HCT116 (cell line): ENCODE measurements at regions not wholly inside any gene's neighbourhood (a gene's known extent, or its start where the extent isn't known, plus 50 kb on each side); places are given as distances from the start of the nearest gene placed in this dataset.

Experiments
- ATAC-seq: fragments of 200-7000 bp; cut with Tn5 transposase; 2 replicates; pipeline ENCODE4 v1.9.1; 2020; ENCODE audit warnings: mild to moderate bottlenecking, moderate library complexity
- BruUV-seq: library from RNA; stranded (reverse); fragments of 400-500 nt; replicated peaks from 2 replicates; lab custom pipeline; 2021; lab: Mats Ljungman, UMichigan
- CTCF ChIA-PET: fragments of 300-600 bp; sonication (Branson Sonifier 250); formaldehyde crosslinking; loops from one replicate; lab custom pipeline; 2021; ENCODE audit warnings: antibody characterized with exemption; lab: Charles Lee
- POLR2A ChIA-PET: fragments of 300-600, 350-600 bp; sonication (Branson Sonifier 250); formaldehyde crosslinking; loops from one replicate; lab custom pipeline; 2021; ENCODE audit warnings: antibody characterized with exemption; lab: Charles Lee
- RAD21 ChIA-PET, 2 experiments: fragments of 300-600 bp; sonication (Branson Sonifier 250); formaldehyde crosslinking; loops; one replicate each; lab custom pipeline; 2023; ENCODE audit warnings: low total read pairs in 2 of 2; ENCODE audit not compliant: uncharacterized antibody in 2 of 2, unreplicated experiment in 2 of 2, low non-redundant PET in 1 of 2; lab: Charles Lee
- DNase-seq: peaks from one replicate; pipeline ENCODE4 v3.0.0-alpha.2; 2010; ENCODE audit warnings: low read depth, low spot score
- H2AFZ ChIP-seq: fragments of 200-600 bp; shearing (Covaris generic), sonication (generic); 2 replicates; pipeline ENCODE4 v1.6.1; 2017; ENCODE audit warnings: low read depth, mixed run types, mixed read lengths, antibody characterized with exemption, low read length; ENCODE audit not compliant: poor library complexity, severe bottlenecking
- H3K27ac ChIP-seq: 2 replicates; pipeline ENCODE4 v1.5.1; 2012; ENCODE audit warnings: low read depth, low read length
- H3K27me3 ChIP-seq: fragments of 200-600 bp; sonication (generic); 2 replicates; pipeline ENCODE4 v1.6.1; 2016; ENCODE audit warnings: mixed run types, low read length, mixed read lengths; ENCODE audit not compliant: insufficient read depth
- H3K36me3 ChIP-seq, 2 experiments: fragments of 200-500 bp in 1 of 2; fragments of 200-600 bp in 1 of 2; sonication (Bioruptor generic) in 1 of 2; sonication (generic) in 1 of 2; 2 replicates each; pipeline versions ENCODE4 v1.5.1 to v1.6.1; 2014 to 2016; ENCODE audit warnings: low read length in 2 of 2, inconsistent platforms in 1 of 2, mixed read lengths in 1 of 2, mixed run types in 1 of 2; ENCODE audit not compliant: insufficient read depth in 2 of 2, control insufficient read depth in 1 of 2
- H3K4me1 ChIP-seq, 2 experiments: fragments of 200-600 bp in 1 of 2; sonication (generic) in 1 of 2; 2 replicates each; pipeline versions ENCODE4 v1.5.1 to v1.6.1; 2012 to 2017; ENCODE audit warnings: low read length in 2 of 2, inconsistent platforms in 1 of 2, mild to moderate bottlenecking in 1 of 2, mixed read lengths in 1 of 2, mixed run types in 1 of 2, moderate library complexity in 1 of 2; ENCODE audit not compliant: insufficient read depth in 2 of 2, control insufficient read depth in 1 of 2
- H3K4me2 ChIP-seq: fragments of 200-600 bp; sonication (generic); 2 replicates; pipeline ENCODE4 v1.6.1; 2017; ENCODE audit warnings: mixed run types, low read length, mixed read lengths
- H3K4me3 ChIP-seq, 2 experiments: fragments of 200-600 bp in 1 of 2; sonication (generic) in 1 of 2; replicated peaks in 1 of 2; 2 replicates each; pipeline ENCODE4 v1.5.1; 2011 to 2016; ENCODE audit warnings: low read length in 2 of 2, control low read depth in 1 of 2, low read depth in 1 of 2, mild to moderate bottlenecking in 1 of 2, mixed read lengths in 1 of 2, mixed run types in 1 of 2
- H3K79me2 ChIP-seq: fragments of 200-600 bp; sonication (generic); 2 replicates; pipeline ENCODE4 v1.6.1; 2017; ENCODE audit warnings: mild to moderate bottlenecking, mixed run types, low read length, moderate library complexity, mixed read lengths; ENCODE audit not compliant: insufficient read depth
- H3K9ac ChIP-seq: fragments of 200-600 bp; sonication (generic); 2 replicates; pipeline ENCODE4 v1.6.1; 2016; ENCODE audit warnings: low read length, mixed read lengths
- H3K9me2 ChIP-seq: fragments of 200-600 bp; sonication (generic), shearing (Covaris generic); 2 replicates; pipeline ENCODE4 v1.6.1; 2017; ENCODE audit warnings: mixed run types, mild to moderate bottlenecking, moderate library complexity; ENCODE audit not compliant: insufficient read depth
- H3K9me3 ChIP-seq, 2 experiments: fragments of 200-500 bp in 1 of 2; fragments of 200-600 bp in 1 of 2; sonication (Bioruptor generic) in 1 of 2; sonication (generic) in 1 of 2; 2 replicates each; pipeline ENCODE4 v1.6.1; 2014 to 2017; ENCODE audit warnings: low read length in 2 of 2, mixed read lengths in 2 of 2, inconsistent platforms in 1 of 2, low read depth in 1 of 2, mild to moderate bottlenecking in 1 of 2, mixed run types in 1 of 2, moderate library complexity in 1 of 2; ENCODE audit not compliant: control insufficient read depth in 1 of 2, insufficient read depth in 1 of 2
- H4K20me1 ChIP-seq: fragments of 200-600 bp; sonication (generic), shearing (Covaris generic); 2 replicates; pipeline ENCODE4 v1.6.1; 2017; ENCODE audit warnings: mixed run types, mild to moderate bottlenecking, moderate library complexity; ENCODE audit not compliant: insufficient read depth
- CEBPB ChIP-seq: IDR thresholded peaks from 2 replicates; pipeline ENCODE4 v1.6.1; 2012; ENCODE audit warnings: low read depth
- CTCF ChIP-seq, 3 experiments: fragments of 200-600 bp in 1 of 3; sonication (generic) in 1 of 3; IDR thresholded peaks in 2 of 3; conservative IDR thresholded peaks in 1 of 3; 2 replicates each; pipeline ENCODE4 v1.5.1; 2012 to 2017; ENCODE audit warnings: low read depth in 2 of 3, low read length in 2 of 3, antibody characterized with exemption in 1 of 3, borderline replicate concordance in 1 of 3, control low read depth in 1 of 3, mild to moderate bottlenecking in 1 of 3, mixed read lengths in 1 of 3, mixed run types in 1 of 3, moderate library complexity in 1 of 3; ENCODE audit not compliant: insufficient read depth in 1 of 3
- ELF1 ChIP-seq: IDR thresholded peaks from 2 replicates; pipeline ENCODE4 v1.6.1; 2012; ENCODE audit warnings: low read depth, borderline replicate concordance
- JUND ChIP-seq: IDR thresholded peaks from 2 replicates; pipeline ENCODE4 v1.6.1; 2012
- MAX ChIP-seq: IDR thresholded peaks from 2 replicates; pipeline ENCODE4 v1.6.1; 2012
- REST ChIP-seq: IDR thresholded peaks from 2 replicates; pipeline ENCODE4 v1.6.1; 2012; ENCODE audit warnings: low read depth
- TCF7L2 ChIP-seq: IDR thresholded peaks from 2 replicates; pipeline ENCODE4 v1.7.0; 2011; ENCODE audit warnings: borderline replicate concordance, inconsistent platforms; ENCODE audit not compliant: insufficient read depth, insufficient read length; ENCODE audit errors: extremely low read depth
- intact Hi-C: fragments of 100-400 bp; cut with micrococcal nuclease; formaldehyde crosslinking; loops from 2 replicates; pipeline ENCODE4 v1.10.0; 2022

GRCh38 chr1:187513190-187513589 lies 684.4 kb downstream of the PLA2G4A start:
- CTCF ChIA-PET: no interaction called here
- no peak overlapping the region for H3K4me3 ChIP-seq
- ATAC-seq (peak; percentile 53; the same call in 1 of the 2 replicates), DNase-seq (peak; percentile 19)
- H2AFZ ChIP-seq: no peak overlapping the region
- POLR2A ChIA-PET: no interaction called here
- H3K9ac ChIP-seq: no peak overlapping the region
- no peaks in the 10 kb centered on the region for H3K79me2 ChIP-seq
- H3K27ac ChIP-seq: no peak overlapping the region
- no peaks in the 10 kb centered on the region for H3K36me3 ChIP-seq
- H3K27me3 ChIP-seq: no peaks in the 10 kb centered on the region
- H3K9me3 ChIP-seq: no peaks in the 10 kb centered on the region
- H3K4me2 ChIP-seq: no peak overlapping the region
- no peaks in the 10 kb centered on the region for H4K20me1 ChIP-seq
- peaks cover 2 to 19% of the 10 kb centered on the region in 2 experiments; a peak in 3 of 4 replicates for H3K4me1 ChIP-seq
- no TSS peak for BruUV-seq
- TF ChIP-seq CTCF (IDR thresholded peaks at IDR 0.05 in 2 of 3, conservative IDR thresholded peaks at IDR 0.05 in 1 of 3; ENCODE audit: borderline replicate concordance in 1 of 3, insufficient read depth in 1 of 3, low read depth in 2 of 3, low read length in 2 of 3) (peak in 1 of 3 experiments; percentile 20; a peak in 1 of 6 replicates), ELF1 (no peak), MAX (no peak), REST (no peak), CEBPB (0 out of 2 replicates have a peak, but pooled peaks have one; percentile 31), JUND (no peak), TCF7L2 (no peak)
- intact Hi-C loops: no loop called here
- no peaks in the 10 kb centered on the region for H3K9me2 ChIP-seq
- RAD21 ChIA-PET: no interaction called here
